ENCODE measurements at regions not wholly inside any gene's neighbourhood (a gene's known extent, or its start where the extent isn't known, plus 50 kb on each side); places are given as distances from the start of the nearest gene placed in this dataset.

GRCh38 chrX:43604753-43605152 is 51.3 kb upstream of the MAOA start:
- Histone ChIP-seq H3K9me3 (ENCODE audit: control insufficient read depth, insufficient read depth, low read depth, low read length) (no peaks in the 10 kb centered on the region), H3K4me1 (ENCODE audit: control insufficient read depth, insufficient read depth, low read length) (no peaks in the 10 kb centered on the region), H3K4me3 (ENCODE audit: low read depth, low read length) (no peak overlapping the region), H3K36me3 (ENCODE audit: control insufficient read depth in 2 of 2, insufficient read depth in 1 of 2, low read length in 2 of 2) (no peaks in the 10 kb centered on the region), H3K27ac (ENCODE audit: extremely low read depth, low read depth, low read length) (no peak overlapping the region)
- ChIA-PET POLR2A (no interaction called here), CTCF (interaction anchor here (0.6 kb wide), 1 partner anchor 995 kb away, joined by 3 read pairs; no protein-coding TSS in a partner anchor)
- no peak for TF ChIP-seq ZNF24 (tag by site-specific recombination; IDR thresholded peaks at IDR 0.05)

GRCh38 chrX:43605351-43605750 is 50.7 kb upstream of the MAOA start:
- Histone ChIP-seq H3K4me1 (ENCODE audit: control insufficient read depth, insufficient read depth, low read length) (no peaks in the 10 kb centered on the region), H3K27ac (ENCODE audit: extremely low read depth, low read depth, low read length) (no peak overlapping the region), H3K9me3 (ENCODE audit: control insufficient read depth, insufficient read depth, low read depth, low read length) (no peaks in the 10 kb centered on the region), H3K36me3 (ENCODE audit: control insufficient read depth in 2 of 2, insufficient read depth in 1 of 2, low read length in 2 of 2) (no peaks in the 10 kb centered on the region), H3K4me3 (ENCODE audit: low read depth, low read length) (no peak overlapping the region)
- ChIA-PET POLR2A (no interaction called here), CTCF (interaction anchor here (0.6 kb wide), 1 partner anchor 994 kb away, joined by 3 read pairs; no protein-coding TSS in a partner anchor)
- peak; percentile 39; the same call in 1 of the 2 replicates for TF ChIP-seq ZNF26 (tag by site-specific recombination; IDR thresholded peaks at IDR 0.05)
- TF ChIP-seq, protein P1, sequence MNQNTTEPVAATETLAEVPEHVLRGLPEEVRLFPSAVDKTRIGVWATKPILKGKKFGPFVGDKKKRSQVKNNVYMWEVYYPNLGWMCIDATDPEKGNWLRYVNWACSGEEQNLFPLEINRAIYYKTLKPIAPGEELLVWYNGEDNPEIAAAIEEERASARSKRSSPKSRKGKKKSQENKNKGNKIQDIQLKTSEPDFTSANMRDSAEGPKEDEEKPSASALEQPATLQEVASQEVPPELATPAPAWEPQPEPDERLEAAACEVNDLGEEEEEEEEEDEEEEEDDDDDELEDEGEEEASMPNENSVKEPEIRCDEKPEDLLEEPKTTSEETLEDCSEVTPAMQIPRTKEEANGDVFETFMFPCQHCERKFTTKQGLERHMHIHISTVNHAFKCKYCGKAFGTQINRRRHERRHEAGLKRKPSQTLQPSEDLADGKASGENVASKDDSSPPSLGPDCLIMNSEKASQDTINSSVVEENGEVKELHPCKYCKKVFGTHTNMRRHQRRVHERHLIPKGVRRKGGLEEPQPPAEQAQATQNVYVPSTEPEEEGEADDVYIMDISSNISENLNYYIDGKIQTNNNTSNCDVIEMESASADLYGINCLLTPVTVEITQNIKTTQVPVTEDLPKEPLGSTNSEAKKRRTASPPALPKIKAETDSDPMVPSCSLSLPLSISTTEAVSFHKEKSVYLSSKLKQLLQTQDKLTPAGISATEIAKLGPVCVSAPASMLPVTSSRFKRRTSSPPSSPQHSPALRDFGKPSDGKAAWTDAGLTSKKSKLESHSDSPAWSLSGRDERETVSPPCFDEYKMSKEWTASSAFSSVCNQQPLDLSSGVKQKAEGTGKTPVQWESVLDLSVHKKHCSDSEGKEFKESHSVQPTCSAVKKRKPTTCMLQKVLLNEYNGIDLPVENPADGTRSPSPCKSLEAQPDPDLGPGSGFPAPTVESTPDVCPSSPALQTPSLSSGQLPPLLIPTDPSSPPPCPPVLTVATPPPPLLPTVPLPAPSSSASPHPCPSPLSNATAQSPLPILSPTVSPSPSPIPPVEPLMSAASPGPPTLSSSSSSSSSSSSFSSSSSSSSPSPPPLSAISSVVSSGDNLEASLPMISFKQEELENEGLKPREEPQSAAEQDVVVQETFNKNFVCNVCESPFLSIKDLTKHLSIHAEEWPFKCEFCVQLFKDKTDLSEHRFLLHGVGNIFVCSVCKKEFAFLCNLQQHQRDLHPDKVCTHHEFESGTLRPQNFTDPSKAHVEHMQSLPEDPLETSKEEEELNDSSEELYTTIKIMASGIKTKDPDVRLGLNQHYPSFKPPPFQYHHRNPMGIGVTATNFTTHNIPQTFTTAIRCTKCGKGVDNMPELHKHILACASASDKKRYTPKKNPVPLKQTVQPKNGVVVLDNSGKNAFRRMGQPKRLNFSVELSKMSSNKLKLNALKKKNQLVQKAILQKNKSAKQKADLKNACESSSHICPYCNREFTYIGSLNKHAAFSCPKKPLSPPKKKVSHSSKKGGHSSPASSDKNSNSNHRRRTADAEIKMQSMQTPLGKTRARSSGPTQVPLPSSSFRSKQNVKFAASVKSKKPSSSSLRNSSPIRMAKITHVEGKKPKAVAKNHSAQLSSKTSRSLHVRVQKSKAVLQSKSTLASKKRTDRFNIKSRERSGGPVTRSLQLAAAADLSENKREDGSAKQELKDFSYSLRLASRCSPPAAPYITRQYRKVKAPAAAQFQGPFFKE (tag by site-specific recombination; IDR thresholded peaks at IDR 0.05; ENCODE audit: borderline replicate concordance) = no peak
